ENCODE measurements at regions not wholly inside any gene's neighbourhood (a gene's known extent, or its start where the extent isn't known, plus 50 kb on each side); places are given as distances from the start of the nearest gene placed in this dataset.

GRCh38 chr2:147348931-147349555 lies 495.8 kb upstream of the ACVR2A start:
- TF ChIP-seq CTCF (conservative IDR thresholded peaks at IDR 0.05 in 1 of 2, IDR thresholded peaks at IDR 0.05 in 1 of 2; ENCODE audit: low read depth in 1 of 2, low read length in 2 of 2) (no peak), EZH2 (IDR thresholded peaks at IDR 0.05; ENCODE audit: low read length, missing control alignments) (no peak)

Data from fibroblast of lung (primary cell).